Activated CD4-positive, alpha-beta T cell treated with anti-CD3 and anti-CD28 coated beads for 48 hours (primary cell): ENCODE measurements at regions not wholly inside any gene's neighbourhood (a gene's known extent, or its start where the extent isn't known, plus 50 kb on each side); places are given as distances from the start of the nearest gene placed in this dataset.
"Not testable (repeated sequence)": the region's sequence is repeated elsewhere in the genome, so short reads cannot be mapped to it uniquely, and the experiment has no call there.

ENCODE experiments used
- DNase-seq: peaks from one replicate; pipeline ENCODE4 v3.0.0-alpha.2; 2020

DNA sequence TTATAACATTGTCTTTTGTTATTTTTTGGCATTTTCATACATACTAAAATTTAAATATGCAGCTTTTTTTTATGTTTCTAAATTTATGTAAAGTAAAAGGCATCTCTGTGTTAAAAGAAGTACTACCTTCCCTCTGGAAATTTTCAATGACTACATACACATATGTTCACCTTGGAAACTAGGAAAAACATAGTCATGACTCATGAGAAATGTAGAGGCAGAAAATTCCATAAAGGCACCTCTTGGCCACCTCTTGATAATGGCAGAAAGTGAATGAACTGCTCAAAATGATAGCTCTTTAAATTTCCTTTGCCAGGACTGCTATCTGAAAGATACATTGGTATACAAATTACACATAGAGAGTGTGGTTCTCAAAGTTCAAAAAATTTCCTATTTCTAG lies 889.1 kb upstream of the ZEB2 start:
- no peak for DNase-seq

GRCh38 chr2:145404690-145405089 lies 884.8 kb upstream of the ZEB2 start:
- DNase-seq = no peak

GRCh38 chr2:145402706-145403277 lies 882.9 kb upstream of the ZEB2 start:
- DNase-seq = no peak

- DNase-seq = no peak
Observed at GRCh38 chr2:145399131-145399530, 879.2 kb upstream of the ZEB2 start.

DNA sequence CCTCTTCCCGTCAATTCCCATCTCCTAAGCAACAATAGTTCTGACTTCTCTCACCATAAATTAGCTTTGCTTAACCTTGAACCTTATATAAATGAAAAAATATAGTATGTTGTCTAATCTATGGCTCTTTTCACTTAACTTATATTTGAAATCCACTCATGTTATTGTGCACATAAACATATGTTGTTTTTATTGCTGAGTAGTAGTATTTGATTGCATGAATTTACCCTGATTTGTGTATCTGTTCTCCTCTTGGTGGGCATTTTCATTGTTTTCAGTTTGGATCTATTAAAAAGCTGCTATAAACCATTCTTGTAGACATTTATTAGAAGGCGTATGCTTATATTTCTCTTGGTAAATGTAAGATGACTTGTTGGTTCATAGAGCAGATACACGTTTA lies 874.3 kb upstream of the ZEB2 start:
- no peak for DNase-seq

DNA sequence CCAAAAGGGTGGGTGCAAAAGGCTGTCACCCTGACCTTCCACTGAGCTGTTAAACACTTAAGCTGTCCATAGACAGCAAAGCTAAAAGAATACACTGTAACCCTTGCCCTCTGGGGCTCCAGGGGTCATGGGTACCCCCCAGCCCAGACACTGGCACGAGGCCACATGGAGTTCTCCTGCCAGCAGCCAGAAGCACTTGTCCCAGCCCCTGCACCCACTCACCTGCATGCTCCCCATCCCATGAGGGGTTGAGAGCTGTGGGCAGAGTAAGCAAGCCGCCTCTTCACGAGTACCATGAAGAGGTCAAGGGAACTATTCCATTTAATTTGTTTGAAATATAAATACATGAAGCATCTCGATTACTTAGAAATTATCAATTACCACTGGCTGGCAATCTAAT lies 867.1 kb upstream of the ZEB2 start:
- no peak for DNase-seq

DNA sequence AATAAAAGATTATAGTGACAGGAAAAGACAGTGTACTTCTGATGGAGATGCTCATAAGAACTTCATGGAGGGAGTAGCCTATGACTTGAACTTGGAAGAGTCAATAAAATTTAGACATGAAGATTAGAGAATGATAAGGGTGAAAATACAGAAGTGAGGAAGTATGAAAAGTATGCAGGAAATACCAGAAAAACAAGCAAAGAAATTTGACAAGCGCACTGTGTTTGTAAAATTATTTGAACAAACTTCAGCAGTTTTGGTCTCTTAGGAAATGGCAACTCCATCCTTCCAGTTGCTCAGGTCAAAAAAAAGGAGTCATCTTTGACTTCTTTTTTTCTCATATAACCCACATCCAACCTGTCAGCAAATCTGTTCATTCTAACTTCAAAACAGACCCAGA lies 864.0 kb upstream of the ZEB2 start:
- DNase-seq = no peak

- no peak for DNase-seq
Observed at GRCh38 chr2:145380436-145381017, 860.6 kb upstream of the ZEB2 start.

DNA sequence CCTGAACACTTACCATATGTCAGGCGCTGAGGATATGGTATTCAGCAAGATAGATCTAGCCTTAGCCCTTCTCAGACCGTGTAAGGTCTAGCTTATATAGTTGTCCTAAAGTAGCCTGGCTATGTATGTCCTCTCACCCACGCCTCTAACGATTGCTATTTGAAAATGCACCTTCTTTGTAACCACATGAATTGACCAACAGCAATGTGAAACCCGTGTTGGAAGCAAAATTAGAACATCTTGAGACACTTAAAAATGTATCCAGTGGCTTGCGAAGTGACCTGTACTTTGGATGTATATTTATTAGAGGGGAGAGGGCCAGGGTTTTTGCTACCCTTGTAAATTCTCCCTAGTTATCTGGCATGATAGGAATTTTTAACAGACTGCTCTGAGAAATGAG lies 860.0 kb upstream of the ZEB2 start:
- no peak for DNase-seq

- DNase-seq = no peak
Observed at GRCh38 chr2:145374165-145374564, 854.2 kb upstream of the ZEB2 start.

DNA sequence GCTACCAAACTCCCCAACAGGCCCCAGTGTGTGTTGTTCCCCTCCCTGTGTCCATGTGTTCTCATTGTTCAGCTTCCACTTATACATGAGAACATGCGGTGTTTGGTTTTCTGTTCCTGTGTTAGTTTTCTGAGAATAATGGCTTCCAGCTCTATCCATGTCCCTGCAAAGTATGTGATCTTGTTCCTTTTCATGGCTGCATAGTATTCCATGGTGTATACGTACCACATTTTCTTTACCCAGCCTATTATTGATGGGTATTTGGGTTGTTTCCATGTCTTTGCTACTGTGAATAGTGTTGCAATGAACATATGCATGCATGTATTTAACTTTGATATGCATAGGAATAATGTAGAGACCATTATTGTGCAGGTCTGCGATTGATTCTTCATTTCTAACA lies 847.4 kb upstream of the ZEB2 start:
- not testable (repeated sequence) for DNase-seq

DNA sequence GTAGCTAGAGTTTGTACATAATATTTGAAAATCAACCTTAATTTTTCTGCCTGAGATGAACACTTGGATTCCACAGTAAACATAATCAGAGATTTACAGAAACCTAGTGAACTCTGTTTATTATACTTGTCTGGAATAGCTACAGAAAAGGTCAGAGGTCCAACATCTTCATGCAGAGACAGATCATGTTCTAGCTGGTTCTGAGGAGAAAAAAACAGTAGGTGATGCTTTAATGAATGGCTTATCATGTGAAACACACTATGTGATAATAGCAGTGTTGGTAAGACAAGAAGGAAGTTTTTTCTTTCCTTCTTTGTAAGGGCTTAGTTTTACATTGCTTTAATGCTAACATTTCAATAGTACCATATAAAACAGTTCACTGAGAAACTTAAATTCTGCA lies 846.4 kb upstream of the ZEB2 start:
- DNase-seq = no peak

GRCh38 chr2:145360129-145360790 lies 840.3 kb upstream of the ZEB2 start:
- no peak for DNase-seq

GRCh38 chr2:145359561-145359960 lies 839.6 kb upstream of the ZEB2 start:
- DNase-seq = no peak

DNA sequence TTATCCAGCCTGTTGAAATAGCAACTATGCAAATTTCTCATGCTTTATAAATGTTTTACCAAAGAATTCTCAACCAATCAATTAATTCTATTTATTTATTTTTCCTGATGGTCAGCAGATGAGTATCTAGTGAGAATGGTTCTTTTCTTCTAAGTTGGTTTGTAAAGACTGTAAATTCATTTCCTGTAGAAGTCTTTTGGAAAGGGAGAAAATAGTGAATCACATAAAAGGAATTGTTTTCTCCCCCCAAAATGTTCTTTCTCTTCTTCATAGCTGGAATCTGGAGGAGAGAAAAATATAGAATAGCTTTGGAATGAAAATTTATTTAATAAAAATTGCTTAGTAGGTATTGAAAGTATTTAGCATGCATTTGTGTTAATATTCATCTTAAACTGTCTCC lies 836.1 kb upstream of the ZEB2 start:
- DNase-seq = no peak

DNA sequence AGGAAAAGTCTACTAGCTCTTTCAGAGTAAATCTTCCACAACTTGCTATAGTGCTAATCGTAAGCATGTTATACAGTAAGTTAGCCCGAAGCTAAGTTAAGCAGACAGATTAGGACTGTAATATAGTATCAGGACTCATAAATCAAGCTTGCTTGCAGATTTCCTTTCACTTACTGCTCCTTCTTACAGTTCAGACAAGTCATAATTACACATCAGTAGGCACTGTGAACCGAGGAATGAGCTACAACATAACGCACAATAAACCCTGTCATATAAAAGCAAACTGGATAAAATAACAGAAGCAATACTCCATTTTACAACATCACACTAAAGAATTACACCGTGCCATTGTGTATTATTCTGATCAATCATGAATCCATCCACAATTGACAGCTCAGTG lies 832.6 kb upstream of the ZEB2 start:
- no peak for DNase-seq

GRCh38 chr2:145351864-145352425 lies 832.0 kb upstream of the ZEB2 start:
- DNase-seq = no peak

GRCh38 chr2:145350011-145350410 lies 830.1 kb upstream of the ZEB2 start:
- DNase-seq = no peak

- DNase-seq = no peak
Observed at GRCh38 chr2:145344076-145344724, 824.3 kb upstream of the ZEB2 start.

DNA sequence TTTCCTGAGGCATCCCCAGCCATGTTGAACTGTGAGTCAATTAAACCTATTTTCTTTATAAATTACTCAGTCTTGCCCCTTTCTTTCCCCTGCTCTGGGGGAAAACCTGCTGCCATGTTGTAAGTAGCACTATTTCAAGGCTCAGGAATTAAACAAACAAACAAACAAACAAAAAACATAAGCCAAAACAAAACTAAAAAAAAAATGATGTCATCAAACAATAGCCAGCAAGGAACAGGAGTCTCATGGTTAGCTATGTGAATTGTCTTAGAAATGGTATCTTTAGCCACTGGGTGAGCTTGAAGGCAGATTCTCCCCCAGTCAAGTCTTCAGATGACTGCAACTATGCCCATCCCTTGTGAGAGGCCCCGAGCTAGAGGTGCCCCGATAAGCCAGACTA lies 823.4 kb upstream of the ZEB2 start:
- DNase-seq = no peak

DNA sequence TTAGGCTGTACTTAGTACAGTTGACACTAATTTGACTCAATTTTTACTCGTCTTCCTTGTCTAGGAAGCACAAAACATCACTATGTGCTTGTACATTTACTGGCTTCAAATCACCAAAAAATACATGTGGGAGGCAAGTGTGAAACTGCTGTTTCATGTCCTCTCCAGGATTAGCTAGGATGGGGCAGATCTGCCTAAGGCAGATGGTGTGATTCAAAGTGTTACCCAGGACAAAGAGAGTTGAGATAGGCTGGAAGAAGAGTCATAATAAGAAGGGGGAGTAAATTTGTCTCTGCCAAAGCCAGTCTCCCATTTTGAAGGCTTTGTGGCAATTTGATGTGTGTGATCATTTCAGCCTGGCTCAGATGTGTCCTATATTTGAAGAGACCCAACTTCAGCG lies 821.6 kb upstream of the ZEB2 start:
- DNase-seq = no peak

GRCh38 chr2:145339646-145340045 lies 819.7 kb upstream of the ZEB2 start:
- DNase-seq = no peak

- DNase-seq = no peak
Observed at GRCh38 chr2:145332210-145332898, 812.4 kb upstream of the ZEB2 start.
